OCI-LY7 (cell line): ENCODE measurements at regions not wholly inside any gene's neighbourhood (a gene's known extent, or its start where the extent isn't known, plus 50 kb on each side); places are given as distances from the start of the nearest gene placed in this dataset.

Experiments
- BruUV-seq: library from RNA; stranded (reverse); fragments of 400-500 nt; replicated peaks from 2 replicates; lab custom pipeline; 2021; lab: Mats Ljungman, UMichigan
- CTCF ChIA-PET: fragments of 300-600 bp; sonication (Branson Sonifier 250); formaldehyde crosslinking; loops from one replicate; lab custom pipeline; 2022; ENCODE audit warnings: antibody characterized with exemption; ENCODE audit not compliant: unreplicated experiment; lab: Charles Lee
- POLR2A ChIA-PET: fragments of 300-600 bp; sonication (Branson Sonifier 250); formaldehyde crosslinking; loops from one replicate; lab custom pipeline; 2022; ENCODE audit warnings: antibody characterized with exemption; lab: Charles Lee
- DNase-seq: peaks from one replicate; pipeline ENCODE4 v3.0.0-alpha.2; 2015; ENCODE audit warnings: low spot score
- H2AFZ ChIP-seq: fragments of 200-600 bp; sonication (generic), shearing (Covaris generic); 2 replicates; pipeline ENCODE4 v1.6.1; 2014; ENCODE audit warnings: mild to moderate bottlenecking, antibody characterized with exemption, low read length, moderate library complexity
- H3K27ac ChIP-seq: fragments of 200-600 bp; sonication (generic); 2 replicates; pipeline ENCODE4 v1.5.1; 2014; ENCODE audit warnings: mixed run types, low read depth, mild to moderate bottlenecking, moderate library complexity, low read length, inconsistent platforms; ENCODE audit not compliant: poor library complexity, severe bottlenecking
- H3K36me3 ChIP-seq: fragments of 200-600 bp; sonication (generic); 2 replicates; pipeline ENCODE4 v1.6.1; 2014; ENCODE audit warnings: mild to moderate bottlenecking, antibody characterized with exemption, low read length, moderate library complexity, mixed read lengths; ENCODE audit not compliant: insufficient read depth
- H3K4me1 ChIP-seq: fragments of 200-600 bp; sonication (generic); 2 replicates; pipeline ENCODE4 v1.5.1; 2014; ENCODE audit warnings: mild to moderate bottlenecking, low read length; ENCODE audit not compliant: insufficient read depth, poor library complexity, severe bottlenecking
- H3K4me2 ChIP-seq: fragments of 200-600 bp; sonication (generic); 2 replicates; pipeline ENCODE4 v1.6.1; 2014; ENCODE audit warnings: mild to moderate bottlenecking, low read length
- H3K4me3 ChIP-seq: fragments of 200-600 bp; sonication (generic); 2 replicates; pipeline ENCODE4 v1.5.1; 2014; ENCODE audit warnings: mild to moderate bottlenecking, low read depth, low read length; ENCODE audit not compliant: poor library complexity, severe bottlenecking
- H3K79me2 ChIP-seq: fragments of 200-600 bp; sonication (generic); 2 replicates; pipeline ENCODE4 v1.6.1; 2016; ENCODE audit warnings: low read depth, mild to moderate bottlenecking, low read length, moderate library complexity, mixed read lengths; ENCODE audit not compliant: insufficient read depth
- H3K9me2 ChIP-seq: fragments of 200-600 bp; sonication (generic); 2 replicates; pipeline ENCODE4 v1.6.1; 2016; ENCODE audit warnings: mild to moderate bottlenecking, low read length, mixed read lengths; ENCODE audit not compliant: insufficient read depth
- H3K9me3 ChIP-seq: fragments of 200-600 bp; sonication (generic); 2 replicates; pipeline ENCODE4 v1.6.1; 2014; ENCODE audit warnings: mild to moderate bottlenecking, mixed run types, low read length, mixed read lengths
- H4K20me1 ChIP-seq: fragments of 200-600 bp; sonication (generic); 2 replicates; pipeline ENCODE4 v1.6.1; 2014; ENCODE audit warnings: mild to moderate bottlenecking, antibody characterized with exemption, low read length, moderate library complexity, mixed read lengths; ENCODE audit not compliant: insufficient read depth
- EZH2phosphoT487 ChIP-seq: fragments of 200-600 bp; sonication (generic); IDR thresholded peaks from 2 replicates; pipeline ENCODE4 v1.6.1; 2018; ENCODE audit warnings: low read depth, borderline replicate concordance, mild to moderate bottlenecking, mixed run types, antibody characterized with exemption, low read length, moderate library complexity, mixed read lengths
- intact Hi-C: fragments of 100-400 bp; cut with micrococcal nuclease; formaldehyde crosslinking; loops from one replicate; pipeline ENCODE4 v1.10.0; 2022; ENCODE audit not compliant: unreplicated experiment
- TF ChIP-seq, protein P1 (sequence below): fragments of 200-600 bp; sonication (generic); conservative IDR thresholded peaks from 2 replicates; pipeline ENCODE4 v1.5.1; 2014; ENCODE audit warnings: mild to moderate bottlenecking, antibody characterized with exemption, low read length, moderate library complexity, mixed read lengths

DNA sequence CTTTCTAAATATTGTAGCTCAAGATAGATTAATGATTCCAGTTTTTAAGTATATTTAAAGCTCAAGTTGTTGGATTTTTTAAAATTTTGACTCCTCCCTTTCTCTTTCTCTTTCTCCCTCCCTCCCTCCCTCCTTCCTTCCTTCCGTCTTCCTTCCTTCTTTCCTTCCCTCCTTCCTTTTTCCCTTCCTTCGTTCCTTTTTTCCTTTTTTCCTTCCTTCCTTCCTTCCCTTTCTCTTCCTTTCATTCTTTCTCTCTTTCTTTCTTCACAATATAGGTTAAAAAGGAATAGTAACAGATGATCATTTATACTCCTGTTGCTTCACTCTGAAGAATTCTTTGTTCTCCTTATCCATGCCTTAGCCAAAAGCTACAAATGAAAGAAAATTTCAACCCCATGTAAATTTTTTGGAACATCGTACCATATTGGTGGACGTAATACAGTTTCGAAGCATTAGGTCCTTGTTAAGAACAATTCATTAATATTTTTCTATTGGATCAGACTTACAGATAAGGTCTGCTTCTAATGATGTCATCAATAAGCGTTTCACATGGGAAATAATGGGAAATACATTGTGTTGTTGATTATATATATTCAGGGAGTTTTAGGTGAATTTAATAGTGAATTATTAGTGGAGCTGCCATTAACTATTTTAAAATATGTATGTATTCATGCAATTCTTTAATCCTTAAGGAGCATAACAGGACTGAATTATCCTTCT, 139.6 kb upstream of the SLC35B3 start:
- H3K9me2 ChIP-seq: no peaks in the 10 kb centered on the region
- no peaks in the 10 kb centered on the region for H4K20me1 ChIP-seq
- H3K79me2 ChIP-seq: no peaks in the 10 kb centered on the region
- no peak overlapping the region for H3K27ac ChIP-seq
- H3K4me2 ChIP-seq: no peak overlapping the region
- BruUV-seq: no TSS peak
- no peaks in the 10 kb centered on the region for H3K9me3 ChIP-seq
- H2AFZ ChIP-seq: no peak overlapping the region
- no peaks in the 10 kb centered on the region for H3K4me1 ChIP-seq
- CTCF ChIA-PET: no interaction called here
- H3K4me3 ChIP-seq: no peak overlapping the region
- H3K36me3 ChIP-seq: no peaks in the 10 kb centered on the region
- intact Hi-C loops: no loop called here
- no peak for DNase-seq
- TF ChIP-seq, protein P1, sequence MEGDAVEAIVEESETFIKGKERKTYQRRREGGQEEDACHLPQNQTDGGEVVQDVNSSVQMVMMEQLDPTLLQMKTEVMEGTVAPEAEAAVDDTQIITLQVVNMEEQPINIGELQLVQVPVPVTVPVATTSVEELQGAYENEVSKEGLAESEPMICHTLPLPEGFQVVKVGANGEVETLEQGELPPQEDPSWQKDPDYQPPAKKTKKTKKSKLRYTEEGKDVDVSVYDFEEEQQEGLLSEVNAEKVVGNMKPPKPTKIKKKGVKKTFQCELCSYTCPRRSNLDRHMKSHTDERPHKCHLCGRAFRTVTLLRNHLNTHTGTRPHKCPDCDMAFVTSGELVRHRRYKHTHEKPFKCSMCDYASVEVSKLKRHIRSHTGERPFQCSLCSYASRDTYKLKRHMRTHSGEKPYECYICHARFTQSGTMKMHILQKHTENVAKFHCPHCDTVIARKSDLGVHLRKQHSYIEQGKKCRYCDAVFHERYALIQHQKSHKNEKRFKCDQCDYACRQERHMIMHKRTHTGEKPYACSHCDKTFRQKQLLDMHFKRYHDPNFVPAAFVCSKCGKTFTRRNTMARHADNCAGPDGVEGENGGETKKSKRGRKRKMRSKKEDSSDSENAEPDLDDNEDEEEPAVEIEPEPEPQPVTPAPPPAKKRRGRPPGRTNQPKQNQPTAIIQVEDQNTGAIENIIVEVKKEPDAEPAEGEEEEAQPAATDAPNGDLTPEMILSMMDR: no peak
- no peak for TF ChIP-seq EZH2phosphoT487
- POLR2A ChIA-PET: interaction anchor here (0.6 kb wide), 1 partner anchor 762 kb away, joined by 5 read pairs; no protein-coding TSS in a partner anchor

DNA sequence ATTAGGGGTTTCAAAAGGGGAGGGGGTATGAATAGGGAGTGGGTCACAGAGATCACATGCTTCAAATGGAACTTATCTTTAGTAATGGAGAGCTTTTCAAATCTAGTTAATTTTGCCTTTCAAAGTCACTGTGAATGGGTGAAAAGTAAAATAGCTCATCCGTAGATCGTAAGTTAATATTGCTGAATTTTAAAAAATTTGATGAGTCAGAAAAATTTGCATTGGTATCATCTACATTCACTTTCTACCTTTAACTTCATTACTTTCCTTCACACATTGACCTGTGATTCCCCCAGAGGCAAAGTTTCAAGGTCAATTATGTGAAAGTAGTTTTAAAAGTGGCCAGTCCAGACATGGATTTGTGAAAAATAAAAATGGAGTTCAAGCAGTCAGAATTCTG, 139.0 kb upstream of the SLC35B3 start:
- H3K36me3 ChIP-seq: no peaks in the 10 kb centered on the region
- H3K79me2 ChIP-seq: no peaks in the 10 kb centered on the region
- H3K9me3 ChIP-seq: no peaks in the 10 kb centered on the region
- intact Hi-C loops: no loop called here
- no peak overlapping the region for H3K27ac ChIP-seq
- no peak overlapping the region for H3K4me2 ChIP-seq
- no peak for TF ChIP-seq EZH2phosphoT487
- TF ChIP-seq, protein P1: no peak
- BruUV-seq: no TSS peak
- no peak for DNase-seq
- H3K4me3 ChIP-seq: no peak overlapping the region
- no peak overlapping the region for H2AFZ ChIP-seq
- no peaks in the 10 kb centered on the region for H3K9me2 ChIP-seq
- POLR2A ChIA-PET: interaction anchor here (0.6 kb wide), 1 partner anchor 1828 kb away, joined by 3 read pairs; no protein-coding TSS in a partner anchor
- CTCF ChIA-PET: no interaction called here
- no peaks in the 10 kb centered on the region for H4K20me1 ChIP-seq
- no peaks in the 10 kb centered on the region for H3K4me1 ChIP-seq

DNA sequence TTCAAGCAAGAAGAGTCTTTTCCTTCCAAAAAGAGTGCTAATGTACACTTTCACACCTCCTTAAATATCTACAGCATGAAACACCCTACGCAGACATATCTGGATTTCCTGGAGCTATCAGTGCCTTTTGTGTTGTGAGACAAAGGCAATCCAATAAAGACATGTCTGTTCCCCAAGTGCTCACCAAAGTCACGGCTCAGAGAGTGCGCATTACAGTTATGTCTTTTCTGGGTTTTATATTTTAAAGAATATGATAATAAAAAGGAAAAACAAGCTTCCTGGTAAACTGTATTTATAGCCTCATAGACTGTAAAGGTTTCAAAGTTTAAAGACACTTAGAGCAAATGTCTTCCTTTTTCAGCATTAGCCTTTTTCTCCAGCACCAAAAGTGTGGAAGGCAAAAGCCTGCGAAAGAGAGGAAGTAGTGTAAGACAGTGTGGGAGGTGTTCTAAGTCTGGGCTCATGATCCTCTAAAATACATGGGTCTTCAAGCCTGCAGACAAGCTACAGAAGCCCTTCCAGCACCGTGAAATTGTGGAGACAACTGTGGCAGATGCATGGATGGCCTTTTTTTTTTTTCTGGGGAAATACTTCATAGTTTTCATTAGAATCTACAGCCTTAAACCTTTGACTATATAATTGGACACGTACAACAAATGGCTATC, 135.0 kb upstream of the SLC35B3 start:
- Histone ChIP-seq H3K9me3 (no peaks in the 10 kb centered on the region), H3K27ac (no peak overlapping the region), H2AFZ (no peak overlapping the region), H3K9me2 (no peaks in the 10 kb centered on the region), H3K4me3 (no peak overlapping the region), H3K36me3 (no peaks in the 10 kb centered on the region), H4K20me1 (no peaks in the 10 kb centered on the region), H3K79me2 (no peaks in the 10 kb centered on the region), H3K4me2 (no peak overlapping the region), H3K4me1 (no peaks in the 10 kb centered on the region)
- CTCF ChIA-PET: no interaction called here
- POLR2A ChIA-PET: interaction anchor here (0.7 to 1.3 kb wide), 3 partner anchors 12 to 438 kb away, joined by 3 to 5 read pairs (median 4); no protein-coding TSS in a partner anchor
- intact Hi-C loops: no loop called here
- no peak for DNase-seq
- TF ChIP-seq, protein P1: no peak
- no peak for TF ChIP-seq EZH2phosphoT487
- BruUV-seq: no TSS peak
